Osteoblast (primary cell): ENCODE measurements at regions not wholly inside any gene's neighbourhood (a gene's known extent, or its start where the extent isn't known, plus 50 kb on each side); places are given as distances from the start of the nearest gene placed in this dataset.

Experiments used
- DNase-seq: peaks from one replicate; pipeline ENCODE4 v3.0.0; 2011; ENCODE audit warnings: low spot score, mixed read lengths; ENCODE audit not compliant: insufficient read length; ENCODE audit errors: missing footprints
- H2AFZ ChIP-seq: 2 replicates; pipeline ENCODE4 v1.6.0; 2011; ENCODE audit warnings: mild to moderate bottlenecking, low read length
- H3K27ac ChIP-seq: 2 replicates; pipeline ENCODE4 v1.5.1; 2011; ENCODE audit warnings: mild to moderate bottlenecking, low read depth, low read length, moderate library complexity
- H3K27me3 ChIP-seq: 2 replicates; pipeline ENCODE4 v1.6.0; 2012; ENCODE audit warnings: mild to moderate bottlenecking, control low read depth, inconsistent platforms, low read length, moderate library complexity; ENCODE audit not compliant: insufficient read depth
- H3K36me3 ChIP-seq: 2 replicates; pipeline ENCODE4 v1.5.1; 2011; ENCODE audit warnings: mild to moderate bottlenecking, low read length, control low read depth, moderate library complexity; ENCODE audit not compliant: insufficient read depth
- H3K4me1 ChIP-seq: 2 replicates; pipeline ENCODE4 v1.5.1; 2011; ENCODE audit warnings: mild to moderate bottlenecking, low read length, control low read depth, moderate library complexity; ENCODE audit not compliant: insufficient read depth
- H3K4me2 ChIP-seq: 2 replicates; pipeline ENCODE4 v1.6.0; 2011; ENCODE audit warnings: mild to moderate bottlenecking, low read length; ENCODE audit not compliant: insufficient read depth
- H3K4me3 ChIP-seq: fragments of 200-600 bp; sonication (generic); 3 replicates; pipeline ENCODE4 v1.5.1; 2012; ENCODE audit warnings: mild to moderate bottlenecking, low read length, inconsistent platforms; ENCODE audit not compliant: insufficient read depth
- H3K79me2 ChIP-seq: 2 replicates; pipeline ENCODE4 v1.6.0; 2012; ENCODE audit warnings: mild to moderate bottlenecking, low read length, control low read depth, inconsistent platforms; ENCODE audit not compliant: insufficient read depth
- H3K9me3 ChIP-seq: 2 replicates; pipeline ENCODE4 v1.5.1; 2011; ENCODE audit warnings: low read depth, low read length, control low read depth
- H4K20me1 ChIP-seq: 2 replicates; pipeline ENCODE4 v1.6.0; 2012; ENCODE audit warnings: mild to moderate bottlenecking, low read length, control low read depth; ENCODE audit not compliant: insufficient read depth
- TF ChIP-seq, protein P1 (sequence below): IDR thresholded peaks from 2 replicates; pipeline ENCODE4 v1.5.1; 2011; ENCODE audit warnings: mild to moderate bottlenecking, low read depth, low read length, moderate library complexity; ENCODE audit errors: extremely low read depth

DNA sequence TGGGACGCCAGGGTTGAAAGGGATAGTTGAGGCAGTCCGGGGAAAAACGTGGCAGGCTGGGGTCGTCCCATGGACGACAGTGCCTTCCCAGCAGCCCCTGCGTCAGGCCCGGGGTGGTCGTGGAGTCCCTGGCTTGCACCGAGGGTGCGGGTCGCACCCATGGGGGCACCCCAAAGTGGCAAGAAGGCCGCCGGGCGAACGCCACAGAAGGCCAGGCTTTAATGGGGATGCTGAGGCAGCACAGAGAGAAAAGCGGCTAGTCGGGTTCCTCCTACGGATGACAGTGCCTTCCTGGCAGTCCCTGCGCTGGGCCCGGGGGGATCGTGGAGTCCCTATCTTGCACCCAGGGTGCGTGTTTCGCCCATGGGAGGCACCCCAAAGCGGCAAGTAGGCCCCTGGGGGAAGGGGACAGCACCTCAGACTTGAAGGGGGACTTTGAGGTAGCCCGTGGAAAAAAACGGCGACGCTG is 158.6 kb upstream of the ALG10B start:
- TF ChIP-seq, protein P1, sequence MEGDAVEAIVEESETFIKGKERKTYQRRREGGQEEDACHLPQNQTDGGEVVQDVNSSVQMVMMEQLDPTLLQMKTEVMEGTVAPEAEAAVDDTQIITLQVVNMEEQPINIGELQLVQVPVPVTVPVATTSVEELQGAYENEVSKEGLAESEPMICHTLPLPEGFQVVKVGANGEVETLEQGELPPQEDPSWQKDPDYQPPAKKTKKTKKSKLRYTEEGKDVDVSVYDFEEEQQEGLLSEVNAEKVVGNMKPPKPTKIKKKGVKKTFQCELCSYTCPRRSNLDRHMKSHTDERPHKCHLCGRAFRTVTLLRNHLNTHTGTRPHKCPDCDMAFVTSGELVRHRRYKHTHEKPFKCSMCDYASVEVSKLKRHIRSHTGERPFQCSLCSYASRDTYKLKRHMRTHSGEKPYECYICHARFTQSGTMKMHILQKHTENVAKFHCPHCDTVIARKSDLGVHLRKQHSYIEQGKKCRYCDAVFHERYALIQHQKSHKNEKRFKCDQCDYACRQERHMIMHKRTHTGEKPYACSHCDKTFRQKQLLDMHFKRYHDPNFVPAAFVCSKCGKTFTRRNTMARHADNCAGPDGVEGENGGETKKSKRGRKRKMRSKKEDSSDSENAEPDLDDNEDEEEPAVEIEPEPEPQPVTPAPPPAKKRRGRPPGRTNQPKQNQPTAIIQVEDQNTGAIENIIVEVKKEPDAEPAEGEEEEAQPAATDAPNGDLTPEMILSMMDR = no peak
- Histone ChIP-seq H3K27ac (no peak overlapping the region), H3K4me3 (no peak overlapping the region), H2AFZ (no peak overlapping the region), H3K4me1 (no peaks in the 10 kb centered on the region), H3K4me2 (no peak overlapping the region), H3K79me2 (no peaks in the 10 kb centered on the region), H3K9me3 (no peaks in the 10 kb centered on the region), H3K27me3 (no peaks in the 10 kb centered on the region), H4K20me1 (no peaks in the 10 kb centered on the region), H3K36me3 (no peaks in the 10 kb centered on the region)
- DNase-seq = no peak

DNA sequence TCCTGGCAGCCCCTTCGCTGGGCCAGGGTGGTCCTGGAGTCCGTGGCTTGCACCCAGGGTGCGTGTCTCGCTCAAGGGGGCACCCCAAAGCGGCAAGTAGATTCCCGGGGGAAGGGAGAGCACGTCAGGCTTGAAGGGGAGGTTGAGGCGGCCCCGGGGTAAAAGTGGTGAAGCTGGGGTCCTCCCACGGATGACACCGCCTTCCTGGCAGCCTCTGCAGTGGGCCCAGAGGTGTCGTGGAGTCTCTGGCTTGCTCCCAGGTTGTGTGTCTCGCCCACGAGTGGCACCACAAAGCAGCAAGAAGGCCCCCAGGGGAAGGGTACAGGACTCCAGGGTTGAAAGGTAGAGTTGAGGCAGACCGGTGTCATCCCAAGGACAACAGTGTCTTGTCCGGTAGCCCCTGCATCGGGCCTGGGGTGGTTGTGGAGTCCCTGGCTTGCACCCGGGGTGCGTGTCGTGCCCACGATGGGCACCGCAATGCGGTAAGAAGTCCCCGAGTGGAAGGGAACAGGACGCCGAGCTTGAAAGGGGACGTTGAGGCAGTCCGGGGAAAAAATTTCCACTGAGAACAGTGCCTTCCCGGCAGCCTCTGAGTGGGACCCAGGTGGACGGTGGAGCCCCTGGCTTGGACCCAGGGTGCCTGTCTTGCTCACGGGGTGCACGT is 158.0 kb upstream of the ALG10B start:
- H3K27ac ChIP-seq = no peak overlapping the region
- H3K36me3 ChIP-seq = no peaks in the 10 kb centered on the region
- no peaks in the 10 kb centered on the region for H3K9me3 ChIP-seq
- TF ChIP-seq, protein P1 = no peak
- no peak for DNase-seq
- no peaks in the 10 kb centered on the region for H3K79me2 ChIP-seq
- H3K4me2 ChIP-seq = no peak overlapping the region
- no peaks in the 10 kb centered on the region for H4K20me1 ChIP-seq
- H3K4me3 ChIP-seq = no peak overlapping the region
- no peaks in the 10 kb centered on the region for H3K27me3 ChIP-seq
- H3K4me1 ChIP-seq = no peaks in the 10 kb centered on the region
- H2AFZ ChIP-seq = no peak overlapping the region

DNA sequence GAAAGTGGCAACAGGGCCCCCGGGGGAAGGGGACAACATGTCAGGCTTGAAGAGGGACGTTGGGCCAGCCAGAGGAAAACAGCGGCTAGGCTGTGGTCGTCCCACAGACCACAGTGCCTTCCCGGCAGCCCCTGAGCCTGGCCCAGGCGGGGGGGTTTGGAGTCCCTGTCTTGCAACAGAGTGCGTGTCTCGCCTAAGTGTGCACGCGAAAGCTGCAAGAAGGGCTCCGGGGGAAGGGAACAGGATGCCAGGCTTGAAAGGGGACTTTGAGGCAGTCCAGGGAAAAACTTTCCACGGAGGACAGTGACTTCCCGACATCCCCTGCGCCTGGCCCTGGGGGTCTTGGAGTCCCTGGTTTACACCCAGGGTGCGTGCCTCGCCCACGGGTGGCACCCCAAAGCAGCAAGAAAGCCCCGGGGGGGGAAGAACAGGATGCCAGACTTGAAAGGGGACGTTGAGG is 157.5 kb upstream of the ALG10B start:
- Histone ChIP-seq H3K36me3 (no peaks in the 10 kb centered on the region), H3K4me3 (no peak overlapping the region), H3K9me3 (no peaks in the 10 kb centered on the region), H3K27ac (no peak overlapping the region), H4K20me1 (no peaks in the 10 kb centered on the region), H3K79me2 (no peaks in the 10 kb centered on the region), H3K4me2 (no peak overlapping the region), H3K27me3 (no peaks in the 10 kb centered on the region), H2AFZ (no peak overlapping the region), H3K4me1 (no peaks in the 10 kb centered on the region)
- TF ChIP-seq, protein P1 = no peak
- DNase-seq = no peak

DNA sequence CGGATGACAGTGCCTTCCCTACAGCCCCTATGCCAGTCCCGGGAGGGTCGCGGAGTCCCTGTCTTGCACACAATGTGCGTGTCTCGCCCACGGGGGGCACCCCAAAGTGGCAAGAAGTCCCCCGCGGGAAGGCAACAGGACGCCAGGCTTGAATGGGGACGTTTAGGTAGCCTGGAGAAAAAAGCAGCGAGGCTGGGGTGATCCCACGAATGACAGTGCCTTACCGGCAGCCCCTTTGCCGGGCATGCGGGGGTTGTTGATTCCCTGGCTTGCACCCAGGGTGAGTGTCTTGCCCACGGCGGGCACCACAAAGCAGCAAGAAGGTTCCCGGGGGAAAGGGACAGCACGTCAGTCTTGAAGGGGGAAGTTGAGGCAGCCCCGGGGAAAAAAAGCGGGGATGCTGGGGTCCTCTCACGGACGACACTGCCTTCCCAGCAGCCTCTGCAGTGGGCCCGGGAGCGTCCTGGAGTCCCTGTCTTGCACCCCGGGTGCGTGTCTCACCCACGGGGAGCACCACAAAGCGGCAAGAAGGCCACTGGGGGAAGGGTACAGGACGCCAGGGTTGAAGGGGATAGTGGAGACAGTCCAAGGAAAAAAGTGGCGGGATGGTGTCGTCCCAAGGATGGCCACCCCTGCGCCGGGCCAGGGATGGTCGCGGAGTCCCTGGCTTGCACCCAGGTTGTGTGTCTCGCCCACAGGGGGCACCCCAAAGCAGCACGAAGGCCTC is 156.8 kb upstream of the ALG10B start:
- no peaks in the 10 kb centered on the region for H3K27me3 ChIP-seq
- H2AFZ ChIP-seq = no peak overlapping the region
- no peaks in the 10 kb centered on the region for H3K4me1 ChIP-seq
- no peaks in the 10 kb centered on the region for H4K20me1 ChIP-seq
- TF ChIP-seq, protein P1 = no peak
- H3K4me3 ChIP-seq = no peak overlapping the region
- H3K27ac ChIP-seq = no peak overlapping the region
- no peak overlapping the region for H3K4me2 ChIP-seq
- H3K9me3 ChIP-seq = no peaks in the 10 kb centered on the region
- H3K36me3 ChIP-seq = no peaks in the 10 kb centered on the region
- DNase-seq = no peak
- no peaks in the 10 kb centered on the region for H3K79me2 ChIP-seq
